Ovary (tissue), 7 donors: ENCODE measurements at regions not wholly inside any gene's neighbourhood (a gene's known extent, or its start where the extent isn't known, plus 50 kb on each side); places are given as distances from the start of the nearest gene placed in this dataset.

Experiments
- DNase-seq, 5 donors: peaks; one replicate each; pipeline ENCODE4 v3.0.0-alpha.2; 2019 to 2020
- H3K27ac ChIP-seq, 2 donors: fragments of 200-600 bp; one replicate each; pipeline versions ENCODE4 v1.5.1 to v1.8.0; 2019 to 2022
- H3K27me3 ChIP-seq: fragments of 200-600 bp; one replicate; pipeline ENCODE4 v1.8.0; 2022
- H3K36me3 ChIP-seq: fragments of 200-600 bp; sonication (generic); one replicate; pipeline ENCODE4 v1.5.1; 2019
- H3K4me1 ChIP-seq: one replicate; pipeline ENCODE4 v1.8.1; 2013; ENCODE audit warnings: mild to moderate bottlenecking, moderate library complexity; ENCODE audit not compliant: insufficient read depth
- H3K4me3 ChIP-seq: fragments of 200-600 bp; sonication (generic); one replicate; pipeline ENCODE4 v1.5.1; 2017
- H3K9me3 ChIP-seq, 2 donors: fragments of 200-600 bp in 1 of 2; sonication (generic) in 1 of 2; one replicate each; pipeline versions ENCODE4 v1.5.1 to v1.8.1; 2013 to 2019; ENCODE audit warnings: mild to moderate bottlenecking in 1 of 2, moderate library complexity in 1 of 2
- EP300 ChIP-seq: sonication (generic); formaldehyde crosslinking; IDR thresholded peaks from one replicate; pipeline ENCODE4 v1.6.1; 2017; ENCODE audit warnings: antibody characterized with exemption
- POLR2A ChIP-seq: fragments of 450-650 bp; IDR thresholded peaks from one replicate; pipeline ENCODE4 v1.6.1; 2017; ENCODE audit warnings: antibody characterized with exemption, mild to moderate bottlenecking, moderate library complexity
- WGBS, 3 donors: extraction: QIAGEN DNeasy Blood & Tissue Kit in 1 of 3; methylation state at CpG; one replicate each; pipeline versions ENCODE4 v1.1.5 to v1.1.7; 2013 to 2017; 5-methylcytosine and 5-hydroxymethylcytosine counted together
- intact Hi-C, 4 donors: fragments of 100-400 bp; cut with DNase I; formaldehyde crosslinking; loops; one replicate each; pipeline versions ENCODE4 v1.11.0 to v1.15.1; 2022 to 2023
- TF ChIP-seq, protein P1 (sequence below), 3 donors: fragments of 450-650 bp in 2 of 3; fragments of 200-600 bp in 1 of 3; IDR thresholded peaks; one replicate each; pipeline versions ENCODE4 v1.5.1 to v1.8.0; 2016 to 2022; ENCODE audit warnings: antibody characterized with exemption in 3 of 3, mild to moderate bottlenecking in 1 of 3
- donor health status: DM: no; HTN: no; CAD: no; lungs with moderate emphysema.
- donor health status: DM: no; HTN: no; CAD: no.
- donor health status: Bipolar disorder and iron deficiency.
- donor health status: DM: no; HTN: no; CAD: no.
- donor health status: DM: yes; HTN: yes; CAD: no.

GRCh38 chr1:60235275-60235674, 161.7 kb upstream of the C1orf87 start:
- no peak for DNase-seq
- H3K4me3 ChIP-seq: no peak overlapping the region

GRCh38 chr1:60234776-60235175, 161.2 kb upstream of the C1orf87 start:
- Histone ChIP-seq H3K36me3 (no peaks in the 10 kb centered on the region), H3K4me1 (no peaks in the 10 kb centered on the region), H3K4me3 (no peak overlapping the region), H3K9me3 (no peaks in the 10 kb centered on the region), H3K27me3 (no peaks in the 10 kb centered on the region), H3K27ac (no peak overlapping the region)
- intact Hi-C loops: no loop called here
- 65 to 83% (median 73%) methylated on average over 2 of the region's 2 CpGs for WGBS, 3 donors
- DNase-seq: no peak
- TF ChIP-seq POLR2A (no peak), EP300 (no peak)
- TF ChIP-seq, protein P1, sequence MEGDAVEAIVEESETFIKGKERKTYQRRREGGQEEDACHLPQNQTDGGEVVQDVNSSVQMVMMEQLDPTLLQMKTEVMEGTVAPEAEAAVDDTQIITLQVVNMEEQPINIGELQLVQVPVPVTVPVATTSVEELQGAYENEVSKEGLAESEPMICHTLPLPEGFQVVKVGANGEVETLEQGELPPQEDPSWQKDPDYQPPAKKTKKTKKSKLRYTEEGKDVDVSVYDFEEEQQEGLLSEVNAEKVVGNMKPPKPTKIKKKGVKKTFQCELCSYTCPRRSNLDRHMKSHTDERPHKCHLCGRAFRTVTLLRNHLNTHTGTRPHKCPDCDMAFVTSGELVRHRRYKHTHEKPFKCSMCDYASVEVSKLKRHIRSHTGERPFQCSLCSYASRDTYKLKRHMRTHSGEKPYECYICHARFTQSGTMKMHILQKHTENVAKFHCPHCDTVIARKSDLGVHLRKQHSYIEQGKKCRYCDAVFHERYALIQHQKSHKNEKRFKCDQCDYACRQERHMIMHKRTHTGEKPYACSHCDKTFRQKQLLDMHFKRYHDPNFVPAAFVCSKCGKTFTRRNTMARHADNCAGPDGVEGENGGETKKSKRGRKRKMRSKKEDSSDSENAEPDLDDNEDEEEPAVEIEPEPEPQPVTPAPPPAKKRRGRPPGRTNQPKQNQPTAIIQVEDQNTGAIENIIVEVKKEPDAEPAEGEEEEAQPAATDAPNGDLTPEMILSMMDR (IDR thresholded peaks at IDR 0.05): no peak

More at GRCh38 chr1:60235275-60235674, 161.7 kb upstream of the C1orf87 start:
- no peaks in the 10 kb centered on the region for H3K9me3 ChIP-seq
- H3K36me3 ChIP-seq: no peaks in the 10 kb centered on the region
- no peak overlapping the region for H3K27ac ChIP-seq
- TF ChIP-seq, protein P1 (IDR thresholded peaks at IDR 0.05): no peak
- TF ChIP-seq EP300: no peak
- TF ChIP-seq POLR2A: no peak
- H3K4me1 ChIP-seq: no peaks in the 10 kb centered on the region
- WGBS, 3 donors: 51 to 81% (median 67%) methylated on average over 2 of the region's 2 CpGs
- no peaks in the 10 kb centered on the region for H3K27me3 ChIP-seq
- intact Hi-C loops: no loop called here

- Histone ChIP-seq H3K9me3 (no peaks in the 10 kb centered on the region), H3K4me3 (no peak overlapping the region), H3K27me3 (no peaks in the 10 kb centered on the region), H3K27ac (no peak overlapping the region), H3K4me1 (no peaks in the 10 kb centered on the region), H3K36me3 (no peaks in the 10 kb centered on the region)
- intact Hi-C loops: no loop called here
- TF ChIP-seq EP300: no peak
- TF ChIP-seq, protein P1 (IDR thresholded peaks at IDR 0.05): no peak
- no peak for TF ChIP-seq POLR2A
- DNase-seq: no peak
Observed at GRCh38 chr1:60229821-60230220, 156.3 kb upstream of the C1orf87 start.

- H3K27me3 ChIP-seq: no peaks in the 10 kb centered on the region
- H3K27ac ChIP-seq: no peak overlapping the region
- H3K4me3 ChIP-seq: no peak overlapping the region
- 80 to 89% (median 87%) methylated on average over 1 of the region's 1 CpG for WGBS, 3 donors
- H3K9me3 ChIP-seq: no peaks in the 10 kb centered on the region
- no peaks in the 10 kb centered on the region for H3K36me3 ChIP-seq
- DNase-seq: no peak
- TF ChIP-seq POLR2A (no peak), EP300 (no peak)
- TF ChIP-seq, protein P1 (IDR thresholded peaks at IDR 0.05): no peak
- no peaks in the 10 kb centered on the region for H3K4me1 ChIP-seq
- intact Hi-C loops: no loop called here
Observed at GRCh38 chr1:60228041-60228491, 154.5 kb upstream of the C1orf87 start.

GRCh38 chr1:60227601-60228000, 154.0 kb upstream of the C1orf87 start:
- Histone ChIP-seq H3K4me1 (no peaks in the 10 kb centered on the region), H3K4me3 (no peak overlapping the region), H3K27ac (no peak overlapping the region), H3K36me3 (no peaks in the 10 kb centered on the region), H3K27me3 (no peaks in the 10 kb centered on the region), H3K9me3 (no peaks in the 10 kb centered on the region)
- TF ChIP-seq POLR2A (no peak), EP300 (no peak)
- TF ChIP-seq, protein P1 (IDR thresholded peaks at IDR 0.05): no peak
- intact Hi-C loops: no loop called here
- DNase-seq: no peak
